Kidney (tissue), 13 donors: ENCODE measurements at regions not wholly inside any gene's neighbourhood (a gene's known extent, or its start where the extent isn't known, plus 50 kb on each side); places are given as distances from the start of the nearest gene placed in this dataset.
"Not testable (repeated sequence)": the region's sequence is repeated elsewhere in the genome, so short reads cannot be mapped to it uniquely, and the experiment has no call there.

Experiments used
- DNase-seq, 5 donors: peaks; one replicate each; pipeline ENCODE4 v3.0.0-alpha.2; 2013 to 2020
- FAIRE-seq: peaks from 2 replicates; lab custom pipeline; 2012; peaks lifted over from hg19 to GRCh38; lab: Jason Lieb, UNC
- H3K27ac ChIP-seq, 2 donors: one replicate each; pipeline ENCODE4 v1.7.0; 2013; ENCODE audit warnings: low read depth in 2 of 2, low read length in 2 of 2, inconsistent platforms in 1 of 2
- H3K27me3 ChIP-seq: one replicate; pipeline ENCODE4 v1.7.1; 2013; ENCODE audit warnings: low read length, inconsistent platforms; ENCODE audit not compliant: control insufficient read depth, insufficient read depth
- H3K36me3 ChIP-seq, 3 donors: one replicate each; pipeline versions ENCODE4 v1.7.0 to v1.7.1; 2013; ENCODE audit warnings: low read length in 3 of 3, control low read depth in 1 of 3, inconsistent platforms in 1 of 3; ENCODE audit not compliant: insufficient read depth in 3 of 3, control insufficient read depth in 2 of 3
- H3K4me1 ChIP-seq, 3 donors: one replicate each; pipeline versions ENCODE4 v1.7.0 to v1.7.1; 2013; ENCODE audit warnings: low read length in 3 of 3, inconsistent platforms in 1 of 3, low read depth in 1 of 3; ENCODE audit not compliant: control insufficient read depth in 2 of 3, insufficient read depth in 2 of 3
- H3K4me3 ChIP-seq, 3 donors: one replicate each; pipeline versions ENCODE4 v1.7.0 to v1.8.1; 2013; ENCODE audit warnings: low read length in 3 of 3, control low read depth in 1 of 3, inconsistent platforms in 1 of 3
- H3K9ac ChIP-seq, 3 donors: one replicate each; pipeline versions ENCODE4 v1.7.0 to v1.7.1; 2013; ENCODE audit warnings: low read length in 3 of 3, control low read depth in 1 of 3, inconsistent platforms in 1 of 3
- H3K9me3 ChIP-seq, 3 donors: one replicate each; pipeline versions ENCODE4 v1.7.0 to v1.7.1; 2013; ENCODE audit warnings: low read length in 3 of 3, control low read depth in 1 of 3, inconsistent platforms in 1 of 3; ENCODE audit not compliant: control insufficient read depth in 2 of 3, insufficient read depth in 1 of 3
- CTCF ChIP-seq: IDR thresholded peaks from 3 replicates; pipeline ENCODE4 v1.5.1; 2012; ENCODE audit warnings: mild to moderate bottlenecking, moderate library complexity, borderline replicate concordance; ENCODE audit not compliant: insufficient read depth; ENCODE audit errors: extremely low read depth
- intact Hi-C: fragments of 100-400 bp; cut with DNase I; formaldehyde crosslinking; loops from one replicate; pipeline ENCODE4 v1.11.1; 2022
- donor health status: control.
- donor health status: control.
- donor health status: control.
- donor health status: control.
- donor health status: control.
- donor health status: DM: yes; HTN: yes; CAD: no.
- donor health status: Normal renal cell carcinoma (clear cell type).

- Histone ChIP-seq H3K36me3 (no peaks in the 10 kb centered on the region), H3K9ac (no peak overlapping the region), H3K27ac (no peak overlapping the region), H3K9me3 (peaks cover 0 to 2% (median 0%) of the 10 kb centered on the region in 3 donors), H3K27me3 (no peaks in the 10 kb centered on the region), H3K4me3 (no peak overlapping the region), H3K4me1 (no peaks in the 10 kb centered on the region)
- TF ChIP-seq CTCF = no peak
- DNase-seq (peak in 2 of 5 donors; percentile 4), FAIRE-seq (no peak)
- intact Hi-C loops = no loop called here
Measured at GRCh38 chr5:53262348-53262970, 152.9 kb upstream of the MOCS2 start.

- H3K4me1 ChIP-seq = no peaks in the 10 kb centered on the region
- no peak overlapping the region for H3K4me3 ChIP-seq
- no peak overlapping the region for H3K27ac ChIP-seq
- no peaks in the 10 kb centered on the region for H3K27me3 ChIP-seq
- no peak overlapping the region for H3K9ac ChIP-seq
- intact Hi-C loops = no loop called here
- TF ChIP-seq CTCF = no peak
- H3K36me3 ChIP-seq = no peaks in the 10 kb centered on the region
- peaks cover 0 to 3% (median 2%) of the 10 kb centered on the region in 3 donors for H3K9me3 ChIP-seq
- FAIRE-seq = no peak
- no peak for DNase-seq
Measured at GRCh38 chr5:53263151-53263550, 153.6 kb upstream of the MOCS2 start.

- no peak overlapping the region for H3K27ac ChIP-seq
- no peak for TF ChIP-seq CTCF
- H3K4me1 ChIP-seq = no peaks in the 10 kb centered on the region
- H3K9me3 ChIP-seq = peaks cover 0 to 3% (median 2%) of the 10 kb centered on the region in 3 donors
- no peak overlapping the region for H3K4me3 ChIP-seq
- DNase-seq (no peak), FAIRE-seq (no peak)
- intact Hi-C loops = no loop called here
- H3K27me3 ChIP-seq = no peaks in the 10 kb centered on the region
- H3K36me3 ChIP-seq = no peaks in the 10 kb centered on the region
- no peak overlapping the region for H3K9ac ChIP-seq
Measured at GRCh38 chr5:53265043-53265442, 155.5 kb upstream of the MOCS2 start.

GRCh38 chr5:53268241-53268640, 158.7 kb upstream of the MOCS2 start:
- H3K27me3 ChIP-seq, H3K36me3 ChIP-seq, FAIRE-seq, H3K27ac ChIP-seq, H3K9me3 ChIP-seq, intact Hi-C loops, H3K4me3 ChIP-seq, H3K4me1 ChIP-seq, H3K9ac ChIP-seq: not testable (repeated sequence)
- DNase-seq = peak in 1 of 5 donors; percentile 26
